ENCODE measurements at regions not wholly inside any gene's neighbourhood (a gene's known extent, or its start where the extent isn't known, plus 50 kb on each side); places are given as distances from the start of the nearest gene placed in this dataset.

DNA sequence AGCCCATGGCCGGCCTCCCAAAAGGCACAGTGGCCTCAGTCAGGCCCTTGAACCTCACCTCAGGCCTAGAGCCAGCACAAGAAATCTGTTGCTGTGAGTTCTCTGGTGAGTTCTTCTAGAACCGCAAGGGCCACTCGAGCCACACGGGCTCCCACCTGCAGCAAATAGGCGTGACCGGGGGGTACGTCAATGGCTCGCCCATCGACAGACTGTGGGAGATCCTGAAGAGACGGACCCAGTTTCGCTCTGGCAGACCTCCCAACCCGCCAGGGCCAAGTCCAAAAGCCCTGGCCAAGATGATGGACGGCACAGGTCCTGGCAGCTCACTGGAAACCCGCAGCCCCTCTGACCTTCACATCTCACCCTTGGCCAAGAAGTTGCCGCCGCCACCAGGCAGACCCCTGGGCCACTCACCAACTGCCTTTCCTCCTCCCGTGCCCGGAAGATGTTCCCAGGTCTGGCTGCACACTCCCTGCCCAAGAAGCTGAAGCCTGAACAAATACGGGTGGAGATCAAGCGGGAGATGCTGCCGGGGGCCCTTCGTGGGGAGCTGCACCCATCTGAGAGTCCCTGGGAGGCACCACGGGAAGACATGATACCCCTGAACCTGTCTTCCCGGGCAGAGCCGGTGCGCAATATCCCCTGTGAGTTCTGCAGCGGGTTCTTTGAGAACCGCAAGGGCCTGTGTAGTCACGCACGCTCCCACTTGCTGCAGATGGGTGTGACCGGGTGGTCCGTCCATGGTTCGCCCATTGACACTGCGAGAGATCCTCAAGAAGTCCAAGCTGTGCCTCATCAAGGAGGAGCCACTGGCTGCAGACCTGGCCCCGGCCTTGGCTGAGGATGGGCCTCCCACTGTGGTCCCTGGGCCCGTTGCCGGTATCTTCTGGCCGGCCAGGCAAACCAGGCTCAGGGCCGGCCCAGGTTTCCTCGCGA, 544.2 kb upstream of the CCDC179 start:
- Histone ChIP-seq H4K20me1 (ENCODE audit: control insufficient read depth, insufficient read depth, low read depth, low read length) (no peaks in the 10 kb centered on the region), H3K9me2 (replicated peaks; ENCODE audit: control insufficient read depth, low read length) (no peaks in the 10 kb centered on the region), H3K27ac (ENCODE audit: low read depth, low read length) (no peak overlapping the region), H3K4me2 (ENCODE audit: low read length) (no peak overlapping the region), H3F3A (ENCODE audit: control insufficient read depth, insufficient read depth) (no peaks in the 10 kb centered on the region), H3K9me3 (ENCODE audit: control insufficient read depth, insufficient read depth, low read length) (peaks cover 15% of the 10 kb centered on the region; the same call in 1 of the 2 replicates), H3K4me3 (ENCODE audit: low read length) (no peak overlapping the region), H3K36me3 (ENCODE audit: control insufficient read depth, low read length) (no peaks in the 10 kb centered on the region), H3K4me1 (ENCODE audit: control insufficient read depth, low read length) (no peaks in the 10 kb centered on the region), H3K79me2 (ENCODE audit: control insufficient read depth, low read length) (no peaks in the 10 kb centered on the region), H3K27me3 (ENCODE audit: control insufficient read depth, low read length) (no peaks in the 10 kb centered on the region)
- TF ChIP-seq, protein P1, sequence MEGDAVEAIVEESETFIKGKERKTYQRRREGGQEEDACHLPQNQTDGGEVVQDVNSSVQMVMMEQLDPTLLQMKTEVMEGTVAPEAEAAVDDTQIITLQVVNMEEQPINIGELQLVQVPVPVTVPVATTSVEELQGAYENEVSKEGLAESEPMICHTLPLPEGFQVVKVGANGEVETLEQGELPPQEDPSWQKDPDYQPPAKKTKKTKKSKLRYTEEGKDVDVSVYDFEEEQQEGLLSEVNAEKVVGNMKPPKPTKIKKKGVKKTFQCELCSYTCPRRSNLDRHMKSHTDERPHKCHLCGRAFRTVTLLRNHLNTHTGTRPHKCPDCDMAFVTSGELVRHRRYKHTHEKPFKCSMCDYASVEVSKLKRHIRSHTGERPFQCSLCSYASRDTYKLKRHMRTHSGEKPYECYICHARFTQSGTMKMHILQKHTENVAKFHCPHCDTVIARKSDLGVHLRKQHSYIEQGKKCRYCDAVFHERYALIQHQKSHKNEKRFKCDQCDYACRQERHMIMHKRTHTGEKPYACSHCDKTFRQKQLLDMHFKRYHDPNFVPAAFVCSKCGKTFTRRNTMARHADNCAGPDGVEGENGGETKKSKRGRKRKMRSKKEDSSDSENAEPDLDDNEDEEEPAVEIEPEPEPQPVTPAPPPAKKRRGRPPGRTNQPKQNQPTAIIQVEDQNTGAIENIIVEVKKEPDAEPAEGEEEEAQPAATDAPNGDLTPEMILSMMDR (IDR thresholded peaks at IDR 0.05; ENCODE audit: low read depth, low read length, poor library complexity, severe bottlenecking) = no peak
- TF ChIP-seq EZH2phosphoT487 (IDR thresholded peaks at IDR 0.05; ENCODE audit: borderline replicate concordance, low read length) = no peak

DNA sequence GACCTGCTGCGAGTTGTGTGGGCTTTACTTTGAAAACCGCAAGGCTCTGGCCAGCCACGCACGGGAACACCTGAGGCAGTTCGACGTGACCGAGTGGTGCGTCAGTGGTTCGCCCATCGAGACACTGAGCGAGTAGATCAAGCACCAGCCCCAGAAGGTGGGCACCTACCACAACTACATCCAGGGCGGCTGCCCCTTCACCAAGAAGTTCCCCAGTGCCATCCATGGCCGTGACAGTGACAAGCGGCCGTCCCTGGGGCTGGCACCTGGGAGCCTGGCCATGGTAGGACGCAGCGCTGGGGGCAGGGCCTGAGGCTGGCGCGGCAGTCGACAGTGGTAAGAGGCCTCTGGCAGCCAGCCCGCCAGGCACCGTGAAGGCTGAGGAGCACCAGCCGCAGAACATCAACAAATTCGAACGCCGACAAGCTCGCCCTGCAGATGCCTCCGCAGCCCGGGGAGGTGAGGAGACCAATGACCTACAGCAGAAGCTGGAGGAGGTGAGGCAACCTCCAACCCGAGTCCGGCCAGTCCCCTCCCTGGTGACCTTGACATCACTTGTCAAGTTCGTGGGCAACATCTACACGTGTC, 545.2 kb upstream of the CCDC179 start:
- Histone ChIP-seq H3K27me3 (ENCODE audit: control insufficient read depth, low read length) (no peaks in the 10 kb centered on the region), H3K36me3 (ENCODE audit: control insufficient read depth, low read length) (no peaks in the 10 kb centered on the region), H4K20me1 (ENCODE audit: control insufficient read depth, insufficient read depth, low read depth, low read length) (no peaks in the 10 kb centered on the region), H3K27ac (ENCODE audit: low read depth, low read length) (no peak overlapping the region), H3K9me2 (replicated peaks; ENCODE audit: control insufficient read depth, low read length) (no peaks in the 10 kb centered on the region), H3K79me2 (ENCODE audit: control insufficient read depth, low read length) (no peaks in the 10 kb centered on the region), H3K9me3 (ENCODE audit: control insufficient read depth, insufficient read depth, low read length) (peaks cover 15% of the 10 kb centered on the region; the same call in 1 of the 2 replicates), H3F3A (ENCODE audit: control insufficient read depth, insufficient read depth) (no peaks in the 10 kb centered on the region), H3K4me3 (ENCODE audit: low read length) (no peak overlapping the region), H3K4me2 (ENCODE audit: low read length) (no peak overlapping the region), H3K4me1 (ENCODE audit: control insufficient read depth, low read length) (no peaks in the 10 kb centered on the region)
- no peak for TF ChIP-seq EZH2phosphoT487 (IDR thresholded peaks at IDR 0.05; ENCODE audit: borderline replicate concordance, low read length)
- TF ChIP-seq, protein P1 (IDR thresholded peaks at IDR 0.05; ENCODE audit: low read depth, low read length, poor library complexity, severe bottlenecking) = no peak

DNA sequence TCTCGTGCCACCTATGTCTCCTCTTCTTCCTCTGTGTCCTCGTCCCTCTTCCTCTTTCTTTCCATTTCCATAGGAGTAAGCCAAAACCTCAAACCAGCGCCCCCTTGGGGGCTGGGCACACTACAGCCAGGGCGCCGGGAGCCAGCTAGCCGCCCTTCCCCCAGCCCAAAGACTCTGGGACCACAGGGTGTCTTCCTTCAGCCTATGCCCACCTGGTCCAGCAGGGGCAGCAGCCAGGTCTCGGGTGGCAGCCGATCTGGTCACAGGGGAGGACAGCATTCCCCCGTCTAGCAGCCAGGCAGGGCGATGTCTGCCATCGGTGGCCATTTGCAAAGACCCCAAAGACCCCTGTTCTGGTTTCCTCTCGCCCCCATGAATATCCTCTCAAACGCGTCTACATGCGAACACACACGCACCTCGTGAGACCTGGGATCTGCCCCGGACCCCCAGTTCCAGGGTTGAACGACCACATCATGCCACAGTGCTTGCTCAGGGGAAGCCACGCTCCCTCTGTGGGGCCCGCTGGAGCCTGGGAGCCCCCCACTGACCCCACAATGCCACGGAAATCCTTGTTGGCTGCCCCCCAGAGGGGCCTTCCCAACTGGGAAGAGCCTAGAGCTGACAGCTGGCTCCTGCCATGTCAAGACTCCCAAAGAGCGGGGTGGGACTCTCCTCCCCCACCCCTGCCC, 546.0 kb upstream of the CCDC179 start:
- Histone ChIP-seq H4K20me1 (ENCODE audit: control insufficient read depth, insufficient read depth, low read depth, low read length) (no peaks in the 10 kb centered on the region), H3K79me2 (ENCODE audit: control insufficient read depth, low read length) (no peaks in the 10 kb centered on the region), H3F3A (ENCODE audit: control insufficient read depth, insufficient read depth) (no peaks in the 10 kb centered on the region), H3K36me3 (ENCODE audit: control insufficient read depth, low read length) (no peaks in the 10 kb centered on the region), H3K4me1 (ENCODE audit: control insufficient read depth, low read length) (no peaks in the 10 kb centered on the region), H3K27ac (ENCODE audit: low read depth, low read length) (no peak overlapping the region), H3K4me3 (ENCODE audit: low read length) (no peak overlapping the region), H3K9me3 (ENCODE audit: control insufficient read depth, insufficient read depth, low read length) (peaks cover 15% of the 10 kb centered on the region; the same call in 1 of the 2 replicates), H3K27me3 (ENCODE audit: control insufficient read depth, low read length) (no peaks in the 10 kb centered on the region), H3K9me2 (replicated peaks; ENCODE audit: control insufficient read depth, low read length) (no peaks in the 10 kb centered on the region), H3K4me2 (ENCODE audit: low read length) (no peak overlapping the region)
- TF ChIP-seq EZH2phosphoT487 (IDR thresholded peaks at IDR 0.05; ENCODE audit: borderline replicate concordance, low read length) = no peak
- TF ChIP-seq, protein P1 (IDR thresholded peaks at IDR 0.05; ENCODE audit: low read depth, low read length, poor library complexity, severe bottlenecking) = no peak

Data from DOHH2 (cell line).